VCaP (cell line): ENCODE measurements at regions not wholly inside any gene's neighbourhood (a gene's known extent, or its start where the extent isn't known, plus 50 kb on each side); places are given as distances from the start of the nearest gene placed in this dataset.

Experiments used
- H3K27ac ChIP-seq: fragments of 450-650 bp; 2 replicates; pipeline ENCODE4 v1.5.1; 2017
- CTCF ChIP-seq: fragments of 450-650 bp; conservative IDR thresholded peaks from 2 replicates; pipeline ENCODE4 v1.5.1; 2017; ENCODE audit warnings: mild to moderate bottlenecking, moderate library complexity

GRCh38 chr3:5653426-5654143, 466.1 kb downstream of the EDEM1 start:
- no peak overlapping the region for H3K27ac ChIP-seq
- no peak for TF ChIP-seq CTCF

GRCh38 chr3:5657106-5657505, 469.6 kb downstream of the EDEM1 start:
- TF ChIP-seq CTCF, result no peak
- no peak overlapping the region for H3K27ac ChIP-seq

- TF ChIP-seq CTCF, result no peak
These were observed 476.1 kb downstream of the EDEM1 start for GRCh38 chr3:5663601-5664000.

GRCh38 chr3:5666455-5666854, 478.9 kb downstream of the EDEM1 start:
- H3K27ac ChIP-seq, result no peak overlapping the region
- TF ChIP-seq CTCF, result no peak

More at GRCh38 chr3:5663601-5664000, 476.1 kb downstream of the EDEM1 start:
- H3K27ac ChIP-seq, result no peak overlapping the region

- TF ChIP-seq CTCF, result no peak
- H3K27ac ChIP-seq, result peak overlapping the region; percentile 28; the same call in 1 of the 2 replicates
These were observed 486.0 kb downstream of the EDEM1 start for GRCh38 chr3:5673521-5673920.

- H3K27ac ChIP-seq, result no peak overlapping the region
- no peak for TF ChIP-seq CTCF
These were observed 487.8 kb downstream of the EDEM1 start for GRCh38 chr3:5675319-5675718.

- H3K27ac ChIP-seq, result no peak overlapping the region
- TF ChIP-seq CTCF, result no peak
These were observed 490.0 kb downstream of the EDEM1 start for GRCh38 chr3:5677555-5677954.
